Parathyroid adenoma (tissue), 2 donors: ENCODE measurements at regions not wholly inside any gene's neighbourhood (a gene's known extent, or its start where the extent isn't known, plus 50 kb on each side); places are given as distances from the start of the nearest gene placed in this dataset.

Source experiments
- H2AFZ ChIP-seq: fragments of 300-600 bp; sonication (generic); one replicate; pipeline ENCODE4 v1.7.0; 2017; ENCODE audit warnings: antibody characterized with exemption, mild to moderate bottlenecking
- H3K27ac ChIP-seq: fragments of 300-600 bp; sonication (generic); one replicate; pipeline ENCODE4 v1.7.0; 2017
- H3K27me3 ChIP-seq: fragments of 300-600 bp; sonication (generic); one replicate; pipeline ENCODE4 v1.7.0; 2017; ENCODE audit warnings: low read length; ENCODE audit not compliant: control insufficient read depth, insufficient read depth
- H3K36me3 ChIP-seq: fragments of 300-600 bp; sonication (generic); one replicate; pipeline ENCODE4 v1.7.0; 2017; ENCODE audit warnings: low read length; ENCODE audit not compliant: control insufficient read depth, insufficient read depth
- H3K4me1 ChIP-seq: fragments of 300-600 bp; sonication (generic); one replicate; pipeline ENCODE4 v1.7.0; 2017; ENCODE audit warnings: control low read depth
- H3K4me2 ChIP-seq: fragments of 300-600 bp; sonication (generic); one replicate; pipeline ENCODE4 v1.7.0; 2017; ENCODE audit warnings: low read length
- H3K4me3 ChIP-seq: fragments of 300-600 bp; sonication (generic); one replicate; pipeline ENCODE4 v1.7.0; 2017; ENCODE audit warnings: low read depth, low read length
- H3K79me2 ChIP-seq: fragments of 300-600 bp; sonication (generic); one replicate; pipeline ENCODE4 v1.7.0; 2017; ENCODE audit warnings: control low read depth
- H3K9ac ChIP-seq: fragments of 300-600 bp; sonication (generic); one replicate; pipeline ENCODE4 v1.7.0; 2017; ENCODE audit warnings: mild to moderate bottlenecking
- H3K9me3 ChIP-seq: fragments of 300-600 bp; sonication (generic); one replicate; pipeline ENCODE4 v1.7.0; 2017; ENCODE audit warnings: low read length; ENCODE audit not compliant: control insufficient read depth
- TF ChIP-seq, protein P1 (sequence below): fragments of 300-600 bp; sonication (generic); IDR thresholded peaks from one replicate; pipeline ENCODE4 v1.7.0; 2017; ENCODE audit warnings: antibody characterized with exemption, mild to moderate bottlenecking
- donor health status: primary hyperparathyroidism.

DNA sequence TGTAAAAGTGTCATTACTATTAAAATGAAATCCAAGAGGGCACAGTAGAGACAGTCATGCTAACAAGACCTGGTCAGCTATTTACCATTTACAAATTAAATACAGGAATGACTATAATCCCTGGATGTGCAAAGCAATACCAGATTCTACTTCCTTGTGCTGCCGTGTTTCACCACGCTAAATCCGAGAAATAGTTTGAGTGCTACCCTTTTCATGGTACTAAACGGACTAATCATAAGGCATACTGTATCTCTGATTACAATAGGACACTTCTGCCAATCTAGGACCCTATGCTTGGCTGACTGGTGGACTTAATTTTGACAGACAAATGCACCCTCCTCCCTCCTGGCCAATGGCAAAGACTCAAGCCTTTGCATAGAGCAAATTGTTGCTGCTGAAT is 63.0 kb upstream of the NR2F2 start:
- Histone ChIP-seq H3K4me3 (no peak overlapping the region), H3K4me1 (peaks cover 7% of the 10 kb centered on the region), H3K9me3 (no peaks in the 10 kb centered on the region), H3K79me2 (no peaks in the 10 kb centered on the region), H2AFZ (no peak overlapping the region), H3K36me3 (no peaks in the 10 kb centered on the region), H3K27ac (no peak overlapping the region), H3K9ac (no peak overlapping the region), H3K27me3 (no peaks in the 10 kb centered on the region), H3K4me2 (no peak overlapping the region)
- TF ChIP-seq, protein P1, sequence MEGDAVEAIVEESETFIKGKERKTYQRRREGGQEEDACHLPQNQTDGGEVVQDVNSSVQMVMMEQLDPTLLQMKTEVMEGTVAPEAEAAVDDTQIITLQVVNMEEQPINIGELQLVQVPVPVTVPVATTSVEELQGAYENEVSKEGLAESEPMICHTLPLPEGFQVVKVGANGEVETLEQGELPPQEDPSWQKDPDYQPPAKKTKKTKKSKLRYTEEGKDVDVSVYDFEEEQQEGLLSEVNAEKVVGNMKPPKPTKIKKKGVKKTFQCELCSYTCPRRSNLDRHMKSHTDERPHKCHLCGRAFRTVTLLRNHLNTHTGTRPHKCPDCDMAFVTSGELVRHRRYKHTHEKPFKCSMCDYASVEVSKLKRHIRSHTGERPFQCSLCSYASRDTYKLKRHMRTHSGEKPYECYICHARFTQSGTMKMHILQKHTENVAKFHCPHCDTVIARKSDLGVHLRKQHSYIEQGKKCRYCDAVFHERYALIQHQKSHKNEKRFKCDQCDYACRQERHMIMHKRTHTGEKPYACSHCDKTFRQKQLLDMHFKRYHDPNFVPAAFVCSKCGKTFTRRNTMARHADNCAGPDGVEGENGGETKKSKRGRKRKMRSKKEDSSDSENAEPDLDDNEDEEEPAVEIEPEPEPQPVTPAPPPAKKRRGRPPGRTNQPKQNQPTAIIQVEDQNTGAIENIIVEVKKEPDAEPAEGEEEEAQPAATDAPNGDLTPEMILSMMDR, result no peak

DNA sequence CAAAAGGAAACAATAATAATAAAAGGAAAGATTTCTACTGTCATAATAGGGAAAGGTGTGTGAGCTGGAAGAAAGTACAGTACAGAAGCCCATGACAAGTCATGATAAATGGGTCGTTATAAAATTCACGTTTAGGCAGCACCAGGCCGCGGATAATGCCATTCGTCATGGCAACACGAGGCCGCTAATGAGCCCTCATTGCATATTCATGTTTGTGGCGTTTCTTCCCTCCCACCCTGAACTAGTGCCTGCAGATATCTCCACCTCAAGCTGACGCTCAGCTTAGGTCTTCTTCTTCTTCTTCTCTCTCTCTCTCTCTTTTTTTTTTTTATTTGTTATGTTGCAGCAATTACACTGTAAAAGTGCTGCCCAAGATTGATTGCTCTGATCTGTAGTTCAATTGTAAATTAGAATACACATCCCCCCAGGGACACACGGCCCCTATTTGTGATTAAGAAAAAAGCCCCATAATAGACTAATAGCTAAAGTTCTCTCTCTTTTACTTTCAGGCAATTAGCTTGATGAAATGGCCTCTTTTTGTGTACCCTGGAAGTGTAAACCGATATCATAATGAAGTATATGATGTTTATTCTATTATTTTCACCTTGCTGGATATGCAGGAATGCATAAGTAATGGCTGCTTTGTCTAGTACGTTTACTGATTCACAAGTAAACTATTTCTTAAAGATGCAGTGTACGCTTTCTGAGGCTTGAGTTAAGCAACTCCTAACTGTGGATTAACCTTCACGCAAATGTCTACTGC is 61.9 kb upstream of the NR2F2 start:
- H3K27ac ChIP-seq, result no peak overlapping the region
- TF ChIP-seq, protein P1, result no peak
- H3K27me3 ChIP-seq, result no peaks in the 10 kb centered on the region
- H3K36me3 ChIP-seq, result no peaks in the 10 kb centered on the region
- H3K9me3 ChIP-seq, result no peaks in the 10 kb centered on the region
- H2AFZ ChIP-seq, result no peak overlapping the region
- H3K4me3 ChIP-seq, result no peak overlapping the region
- H3K4me1 ChIP-seq, result peaks cover 5% of the 10 kb centered on the region
- H3K79me2 ChIP-seq, result no peaks in the 10 kb centered on the region
- no peak overlapping the region for H3K9ac ChIP-seq
- no peak overlapping the region for H3K4me2 ChIP-seq

DNA sequence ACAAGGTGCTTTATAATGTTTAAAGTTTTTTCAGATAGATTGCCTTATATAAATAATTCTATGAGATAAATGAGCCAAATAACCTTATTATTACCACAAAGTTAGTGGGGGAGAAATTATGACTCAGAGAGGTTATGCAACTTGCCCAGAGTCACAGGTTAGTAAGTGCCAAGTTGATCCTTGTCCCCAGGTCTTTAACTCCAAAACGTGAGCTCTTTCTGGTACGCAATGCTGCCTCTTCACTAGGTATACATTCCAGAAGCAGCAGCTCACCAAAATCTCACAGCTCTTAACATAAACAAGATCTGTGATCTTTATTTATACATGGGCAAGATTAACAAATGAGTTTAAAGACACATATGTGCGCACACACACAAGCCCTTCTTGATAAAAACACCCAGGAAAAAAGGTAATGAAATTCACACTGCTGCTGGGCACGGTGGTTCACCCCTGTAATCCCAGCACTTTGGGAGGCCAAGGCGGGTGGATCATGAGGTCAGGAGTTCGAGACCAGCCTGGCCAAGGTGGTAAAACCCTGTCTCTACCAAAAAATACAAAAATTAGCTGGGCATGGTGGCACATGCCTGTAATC is 59.8 kb upstream of the NR2F2 start:
- no peak overlapping the region for H2AFZ ChIP-seq
- no peak overlapping the region for H3K27ac ChIP-seq
- H3K4me2 ChIP-seq, result no peak overlapping the region
- no peaks in the 10 kb centered on the region for H3K36me3 ChIP-seq
- H3K79me2 ChIP-seq, result no peaks in the 10 kb centered on the region
- peaks cover 7% of the 10 kb centered on the region for H3K4me1 ChIP-seq
- no peaks in the 10 kb centered on the region for H3K27me3 ChIP-seq
- no peak overlapping the region for H3K4me3 ChIP-seq
- no peak overlapping the region for H3K9ac ChIP-seq
- no peaks in the 10 kb centered on the region for H3K9me3 ChIP-seq
- TF ChIP-seq, protein P1, result no peak

DNA sequence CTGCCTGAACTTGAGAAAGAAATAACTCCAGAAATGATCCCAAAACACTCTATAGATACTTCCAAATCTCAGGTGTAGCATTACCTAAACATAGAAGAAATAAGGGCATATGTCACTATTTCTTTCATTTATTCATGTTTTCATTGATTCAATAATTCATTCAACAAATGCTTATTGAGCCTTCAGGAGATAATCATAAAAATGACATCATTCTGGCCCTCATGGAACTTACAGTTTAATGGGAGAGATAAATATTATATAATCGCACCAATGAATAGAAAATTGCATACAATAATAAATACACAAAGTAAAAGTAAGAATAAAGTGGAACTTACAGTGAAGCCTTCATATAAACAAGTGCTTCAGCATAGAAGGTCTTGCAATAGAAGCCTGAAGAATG is 58.1 kb upstream of the NR2F2 start:
- Histone ChIP-seq H3K36me3 (no peaks in the 10 kb centered on the region), H3K79me2 (no peaks in the 10 kb centered on the region), H2AFZ (no peak overlapping the region), H3K27me3 (no peaks in the 10 kb centered on the region), H3K4me2 (no peak overlapping the region), H3K27ac (no peak overlapping the region), H3K9ac (no peak overlapping the region), H3K4me1 (peaks cover 7% of the 10 kb centered on the region), H3K4me3 (no peak overlapping the region), H3K9me3 (no peaks in the 10 kb centered on the region)
- TF ChIP-seq, protein P1, result no peak
